CD1c-positive myeloid dendritic cell (primary cell): ENCODE measurements at regions not wholly inside any gene's neighbourhood (a gene's known extent, or its start where the extent isn't known, plus 50 kb on each side); places are given as distances from the start of the nearest gene placed in this dataset.

Experiments
- DNase-seq: peaks from one replicate; pipeline ENCODE4 v3.0.0-alpha.2; 2016; ENCODE audit errors: extremely low spot score

GRCh38 chr13:30107521-30108136 is 199.7 kb downstream of the KATNAL1 start:
- peak; percentile 72 for DNase-seq

GRCh38 chr13:30107121-30107520 is 200.2 kb downstream of the KATNAL1 start:
- peak; percentile 87 for DNase-seq

DNA sequence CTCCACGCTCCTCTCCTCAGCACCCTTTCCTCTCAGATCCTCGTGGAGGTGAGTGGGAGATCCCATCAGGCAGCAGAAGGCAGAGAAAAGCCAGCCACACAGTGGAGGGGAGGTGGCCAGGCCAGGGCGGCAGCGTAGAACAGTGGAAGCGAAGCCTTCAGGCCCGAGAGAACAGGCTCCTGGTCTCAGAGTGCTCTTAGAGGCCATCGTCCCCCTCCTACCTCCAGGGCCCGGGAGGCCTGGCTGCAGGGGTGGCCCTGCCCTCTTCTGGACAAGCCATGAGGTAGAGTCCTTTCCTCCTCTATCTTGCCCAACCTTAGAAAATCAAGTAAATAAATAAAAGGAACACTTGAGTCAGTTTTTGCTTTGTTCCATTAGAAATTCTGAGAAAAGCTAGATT is 202.0 kb downstream of the KATNAL1 start:
- no peak for DNase-seq

DNA sequence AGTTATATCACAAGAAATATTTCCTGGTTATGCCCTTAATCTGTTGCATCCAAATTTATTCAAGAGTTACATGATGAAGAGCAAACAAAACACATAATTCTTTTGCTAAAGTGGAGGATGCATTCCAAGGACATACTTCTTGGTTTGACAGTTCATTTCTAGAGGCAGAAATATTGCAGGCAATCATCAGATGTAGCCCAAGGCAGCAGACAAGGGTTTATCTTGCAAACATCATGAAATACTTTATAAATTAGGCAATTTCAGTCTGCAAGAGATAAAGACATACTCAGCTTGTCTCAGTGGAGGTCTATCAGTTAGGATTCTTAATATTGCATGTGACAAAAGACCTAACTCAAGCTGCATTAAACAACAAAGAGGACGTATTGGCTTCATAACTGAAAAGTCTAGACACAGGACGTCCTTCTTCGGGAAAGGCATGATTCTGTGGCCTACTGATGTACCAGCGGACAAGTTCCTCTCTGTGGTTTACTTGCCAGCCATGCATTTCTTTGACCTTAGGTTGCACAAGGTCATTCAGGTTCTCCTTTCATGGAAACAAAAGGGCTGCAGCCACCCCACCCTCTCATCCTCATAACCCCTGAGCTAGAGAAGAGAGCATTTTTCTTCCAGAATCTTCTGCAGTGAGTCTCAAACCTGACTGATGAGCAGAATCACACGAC is 204.1 kb downstream of the KATNAL1 start:
- no peak for DNase-seq

DNA sequence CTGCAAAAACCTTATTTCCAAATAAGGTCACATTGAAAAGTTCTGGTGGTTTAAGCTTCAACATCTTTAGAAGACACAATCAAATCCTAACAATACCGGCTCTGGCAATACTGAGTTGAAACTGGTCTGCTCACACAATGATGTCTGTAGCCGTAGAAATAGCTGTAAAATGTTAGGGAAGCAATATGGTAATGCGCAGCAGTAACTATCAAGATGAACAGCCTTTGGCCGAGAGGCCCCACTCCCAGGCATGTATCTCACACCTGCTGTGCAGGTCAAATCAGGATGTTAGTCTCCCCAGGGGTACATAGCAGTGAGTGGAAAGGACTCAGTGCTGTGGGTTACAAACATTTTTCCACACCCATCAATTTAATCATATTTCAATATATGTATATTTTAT is 207.1 kb downstream of the KATNAL1 start:
- DNase-seq, result no peak

DNA sequence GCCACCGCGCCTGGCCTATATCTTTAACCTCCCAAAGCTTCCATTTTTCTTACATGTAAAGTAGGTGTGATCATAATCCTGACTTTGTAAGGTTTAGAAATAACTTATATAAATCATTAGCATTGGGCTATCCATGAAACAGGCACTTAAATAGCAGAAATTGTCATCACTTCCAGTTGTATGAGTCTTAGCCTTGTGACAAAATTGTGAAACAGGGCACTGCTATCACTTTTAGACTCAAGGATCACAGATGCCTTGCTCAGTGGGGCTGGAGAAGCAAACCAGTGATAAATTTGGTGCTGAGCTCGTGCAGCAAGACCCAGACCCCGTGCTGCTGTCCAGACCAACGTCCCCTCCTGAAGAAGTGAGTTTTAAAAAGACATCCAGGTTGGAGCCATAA is 209.7 kb downstream of the KATNAL1 start:
- DNase-seq, result peak; percentile 25

DNA sequence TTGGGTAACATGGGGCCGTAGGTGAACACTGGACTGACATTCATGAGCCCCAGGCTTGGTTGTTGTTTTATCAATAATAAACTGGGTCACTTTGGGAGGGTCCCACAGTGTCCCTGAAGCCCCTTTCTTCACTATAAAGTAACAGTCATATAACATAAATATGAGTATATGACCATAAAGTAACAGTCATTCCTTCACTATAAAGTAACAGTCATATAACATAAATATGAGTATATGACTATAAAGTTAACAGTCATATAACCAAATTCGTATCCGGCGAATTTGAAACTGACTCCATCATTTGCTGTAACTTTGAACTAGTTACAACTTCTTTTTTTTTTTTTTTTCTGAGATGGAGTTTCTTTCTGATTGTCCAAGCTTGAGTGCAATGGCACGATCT is 210.3 kb downstream of the KATNAL1 start:
- no peak for DNase-seq

DNA sequence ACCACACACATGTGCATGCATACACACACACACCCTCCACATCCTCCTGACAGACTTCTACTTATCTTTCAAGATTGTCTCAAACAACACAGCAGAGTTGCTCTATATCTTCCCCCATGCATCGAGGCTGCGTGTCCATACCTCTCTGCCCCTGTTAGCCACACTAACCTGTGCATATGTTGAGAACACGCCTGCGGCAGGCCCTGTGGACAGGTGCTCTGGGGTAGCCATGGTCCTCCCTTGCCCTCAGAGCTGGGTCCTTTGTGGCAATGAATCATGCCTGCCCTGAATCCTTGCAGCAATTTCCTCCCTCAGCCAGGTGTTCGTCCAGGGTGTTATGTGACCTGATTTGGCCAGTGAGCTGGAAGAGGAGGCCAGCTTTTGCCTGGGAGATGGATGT is 213.3 kb downstream of the KATNAL1 start:
- DNase-seq, result no peak

- DNase-seq, result no peak
Measured at GRCh38 chr13:30093236-30093635, 214.1 kb downstream of the KATNAL1 start.

- DNase-seq, result no peak
Measured at GRCh38 chr13:30091691-30092090, 215.7 kb downstream of the KATNAL1 start.

DNA sequence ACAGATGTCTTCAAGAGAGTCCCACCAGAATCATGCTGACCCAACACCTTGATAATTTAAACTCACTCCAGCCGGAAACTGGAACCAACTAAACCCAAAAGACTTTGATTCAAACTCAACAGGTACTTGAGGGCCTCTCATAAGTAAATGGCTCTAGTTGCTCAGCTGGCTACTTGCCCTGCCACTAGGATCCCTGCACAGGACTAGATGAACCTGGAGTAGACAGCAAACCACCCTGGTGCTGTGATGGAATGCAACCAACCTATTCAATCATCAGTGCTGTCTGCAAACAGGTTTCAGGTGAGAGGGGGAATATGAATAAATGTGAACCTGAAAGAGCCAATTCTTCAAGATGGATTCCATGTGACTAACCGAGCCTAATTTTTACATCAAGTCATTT is 216.3 kb downstream of the KATNAL1 start:
- DNase-seq, result no peak

DNA sequence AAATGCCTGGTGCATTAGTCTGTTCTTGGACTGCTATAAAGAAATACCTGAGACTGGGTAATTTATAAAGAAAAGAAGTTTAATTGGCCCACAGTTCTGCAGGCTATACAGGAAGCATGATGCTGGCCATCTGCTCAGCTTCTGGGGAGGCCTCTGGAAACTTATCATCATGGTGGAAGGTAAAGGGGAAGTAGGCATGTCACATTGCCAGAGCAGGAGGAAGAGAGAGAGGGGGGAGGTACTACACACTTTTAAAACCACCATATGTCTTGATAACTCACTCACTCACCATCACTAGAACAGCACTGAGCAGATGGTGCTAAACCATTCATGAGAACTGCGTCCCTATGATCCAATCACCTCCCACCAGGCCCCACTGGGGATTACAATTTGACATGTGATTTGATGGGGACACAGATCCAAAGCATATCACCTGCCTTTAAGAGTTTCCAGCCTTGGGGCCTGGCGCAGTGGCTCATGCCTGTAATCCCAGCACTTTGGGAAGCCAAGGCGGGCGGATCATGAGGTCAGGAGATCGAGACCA is 219.0 kb downstream of the KATNAL1 start:
- DNase-seq, result no peak

DNA sequence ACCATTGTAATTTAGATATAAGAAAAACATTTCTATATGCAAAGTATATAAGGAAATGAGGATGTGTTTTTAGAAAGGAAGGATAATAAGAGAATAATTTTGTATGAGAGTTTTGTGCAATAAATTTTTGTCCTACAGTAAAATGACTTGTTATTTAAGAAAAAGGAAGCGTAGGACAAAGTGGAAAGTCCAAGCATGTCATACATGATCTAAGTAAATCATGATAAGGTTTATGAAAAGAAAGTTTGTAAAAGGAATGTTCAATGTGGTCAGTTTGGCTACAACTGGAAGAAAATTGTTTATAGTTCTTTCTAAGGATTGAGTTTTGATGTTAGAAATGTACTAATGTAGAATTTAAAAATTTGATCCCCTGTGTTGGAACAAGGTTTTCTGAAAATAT is 222.3 kb downstream of the KATNAL1 start:
- no peak for DNase-seq

DNA sequence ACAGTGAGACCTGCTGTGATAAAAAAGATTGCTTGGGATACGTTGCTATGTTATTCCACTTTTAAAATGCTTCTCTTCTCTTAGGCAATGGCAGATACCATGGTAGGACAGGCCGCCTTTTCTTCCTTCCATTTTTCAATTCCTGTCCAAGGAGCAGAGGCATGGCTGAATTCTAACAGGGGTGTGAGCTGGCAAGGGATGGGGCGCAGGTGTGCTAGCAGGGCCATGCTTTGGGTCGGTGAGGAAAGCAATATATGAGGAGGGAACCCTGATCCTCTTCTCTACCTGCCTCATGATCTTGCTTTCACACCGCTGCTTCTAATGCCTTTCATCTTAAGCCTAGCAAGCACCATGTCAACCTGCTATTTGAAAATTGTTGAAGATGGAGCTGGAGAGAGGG is 225.0 kb downstream of the KATNAL1 start:
- no peak for DNase-seq

GRCh38 chr13:30081331-30081730 is 226.0 kb downstream of the KATNAL1 start:
- DNase-seq, result no peak

- no peak for DNase-seq
Measured at GRCh38 chr13:30079501-30079900, 227.8 kb downstream of the KATNAL1 start.

GRCh38 chr13:30078059-30078458 is 227.6 kb upstream of the UBL3 start:
- DNase-seq, result no peak

- DNase-seq, result no peak
Measured at GRCh38 chr13:30077240-30077735, 226.9 kb upstream of the UBL3 start.

DNA sequence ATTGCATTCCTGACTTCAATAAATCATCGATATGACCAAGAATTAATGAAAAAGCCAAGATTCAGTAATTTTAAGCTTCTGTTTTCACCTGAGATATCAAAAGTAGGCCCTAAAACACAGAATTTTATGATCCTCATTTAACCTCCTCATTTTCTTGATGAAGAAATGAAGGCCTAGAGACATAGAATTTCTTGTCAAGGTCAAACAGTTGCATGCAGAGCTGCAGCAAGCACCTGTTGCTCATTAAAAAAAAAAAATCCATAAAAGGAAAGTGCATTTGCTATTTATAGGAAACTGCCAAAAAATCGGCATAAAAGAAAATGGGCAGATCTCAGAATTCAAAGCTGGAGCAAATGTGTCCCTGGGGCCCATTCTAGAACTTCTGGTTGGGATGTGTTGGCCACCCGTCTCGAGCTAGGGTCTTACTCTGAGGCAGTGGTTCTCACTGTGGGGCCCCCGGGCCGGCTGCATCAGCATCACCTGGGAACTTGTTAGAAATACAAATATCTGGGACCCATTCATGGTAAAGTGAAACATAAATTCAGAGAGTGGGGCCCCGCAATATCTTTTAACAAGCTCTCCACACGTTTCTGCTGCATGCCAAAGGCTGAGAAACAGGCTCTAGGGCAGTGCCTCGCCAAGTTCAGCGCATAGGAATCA is 224.7 kb upstream of the UBL3 start:
- no peak for DNase-seq

GRCh38 chr13:30074431-30074830 is 224.0 kb upstream of the UBL3 start:
- DNase-seq, result no peak

- DNase-seq, result no peak
Measured at GRCh38 chr13:30072818-30073186, 222.4 kb upstream of the UBL3 start.

DNA sequence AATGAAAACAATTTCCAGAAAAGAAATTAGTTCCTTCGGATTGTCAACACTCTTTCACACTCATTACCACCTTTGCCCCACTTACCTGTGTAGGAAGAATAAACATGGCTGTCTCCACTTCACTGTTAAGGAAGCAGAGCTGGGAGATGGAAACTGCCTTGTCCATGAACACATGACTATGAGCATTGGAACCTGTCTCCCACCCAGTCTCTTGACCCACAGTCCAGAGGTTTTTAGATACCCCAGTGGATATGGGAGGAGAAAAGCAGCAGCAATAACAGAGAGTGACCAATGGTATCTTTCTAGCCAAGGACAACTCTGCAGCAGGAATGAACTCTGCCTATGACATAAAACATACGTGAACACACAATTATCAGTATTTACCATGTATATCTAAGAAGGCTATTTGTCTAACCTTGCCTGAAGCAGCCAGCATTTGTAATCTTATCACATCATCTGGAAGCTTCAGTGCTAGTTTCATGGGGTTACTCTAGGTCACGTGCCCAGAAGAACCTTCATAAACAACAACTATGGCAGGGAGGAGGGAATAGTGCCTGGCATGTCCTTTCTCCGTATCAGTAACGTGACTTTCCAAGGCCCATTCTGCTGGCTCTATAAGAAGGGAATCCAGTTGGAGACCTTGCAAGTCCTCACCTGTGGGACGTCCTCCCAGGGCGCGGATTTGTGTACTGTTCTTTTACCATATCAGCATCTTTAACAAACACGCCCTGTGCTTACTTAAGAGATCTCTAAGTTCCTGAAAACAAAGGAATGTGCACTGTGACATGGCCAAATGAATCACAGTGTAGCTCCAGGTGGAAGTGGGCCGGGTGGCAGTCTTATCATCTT is 221.8 kb upstream of the UBL3 start:
- no peak for DNase-seq
